Keratinocyte (primary cell): ENCODE measurements at regions not wholly inside any gene's neighbourhood (a gene's known extent, or its start where the extent isn't known, plus 50 kb on each side); places are given as distances from the start of the nearest gene placed in this dataset.

Experiments used
- CTCF ChIP-seq, 3 experiments: IDR thresholded peaks in 1 of 3; conservative IDR thresholded peaks in 1 of 3; optimal IDR thresholded peaks in 1 of 3; 2 replicates in 2 of 3; 3 replicates in 1 of 3; pipeline versions ENCODE3 to v1.5.1; 2011; ENCODE audit warnings: low read length in 3 of 3, mild to moderate bottlenecking in 3 of 3, moderate library complexity in 2 of 3, control low read depth in 1 of 3, inconsistent platforms in 1 of 3; ENCODE audit not compliant: insufficient read depth in 2 of 3; ENCODE audit errors: extremely low read depth in 1 of 3
- EZH2 ChIP-seq: IDR thresholded peaks from one replicate; pipeline ENCODE4 v1.6.1; 2012; ENCODE audit warnings: inconsistent platforms, mild to moderate bottlenecking, low read length, moderate library complexity

GRCh38 chr11:19604679-19605375, 107.8 kb upstream of the NAV2 start:
- no peak for TF ChIP-seq EZH2
- no peak for TF ChIP-seq CTCF (optimal IDR thresholded peaks at IDR 0.05 in 1 of 3, IDR thresholded peaks at IDR 0.05 in 1 of 3, conservative IDR thresholded peaks at IDR 0.05 in 1 of 3; ENCODE audit: extremely low read depth in 1 of 3, insufficient read depth in 2 of 3, low read length in 3 of 3)
